ENCODE measurements at regions not wholly inside any gene's neighbourhood (a gene's known extent, or its start where the extent isn't known, plus 50 kb on each side); places are given as distances from the start of the nearest gene placed in this dataset.

GRCh38 chr9:108467653-108468324 lies 388.0 kb downstream of the ACTL7B start:
- TF ChIP-seq CTCF (IDR thresholded peaks at IDR 0.05) (no peak), POLR2AphosphoS5 (IDR thresholded peaks at IDR 0.05) (no peak), POLR2A (IDR thresholded peaks at IDR 0.05) (no peak)
